PC-9 (cell line): ENCODE measurements at regions not wholly inside any gene's neighbourhood (a gene's known extent, or its start where the extent isn't known, plus 50 kb on each side); places are given as distances from the start of the nearest gene placed in this dataset.

Experiments used
- EZH2 ChIP-seq: fragments of 200-600 bp; sonication (generic); IDR thresholded peaks from 2 replicates; pipeline ENCODE4 v1.8.0; 2017; ENCODE audit warnings: antibody characterized with exemption, low read depth
- TF ChIP-seq, protein P1 (sequence below): fragments of 200-600 bp; sonication (generic); conservative IDR thresholded peaks from 2 replicates; pipeline ENCODE4 v1.6.1; 2017; ENCODE audit warnings: mixed run types, antibody characterized with exemption, mild to moderate bottlenecking, moderate library complexity

GRCh38 chr11:37804666-37805065 is 1206.6 kb upstream of the RAG2 start:
- TF ChIP-seq, protein P1, sequence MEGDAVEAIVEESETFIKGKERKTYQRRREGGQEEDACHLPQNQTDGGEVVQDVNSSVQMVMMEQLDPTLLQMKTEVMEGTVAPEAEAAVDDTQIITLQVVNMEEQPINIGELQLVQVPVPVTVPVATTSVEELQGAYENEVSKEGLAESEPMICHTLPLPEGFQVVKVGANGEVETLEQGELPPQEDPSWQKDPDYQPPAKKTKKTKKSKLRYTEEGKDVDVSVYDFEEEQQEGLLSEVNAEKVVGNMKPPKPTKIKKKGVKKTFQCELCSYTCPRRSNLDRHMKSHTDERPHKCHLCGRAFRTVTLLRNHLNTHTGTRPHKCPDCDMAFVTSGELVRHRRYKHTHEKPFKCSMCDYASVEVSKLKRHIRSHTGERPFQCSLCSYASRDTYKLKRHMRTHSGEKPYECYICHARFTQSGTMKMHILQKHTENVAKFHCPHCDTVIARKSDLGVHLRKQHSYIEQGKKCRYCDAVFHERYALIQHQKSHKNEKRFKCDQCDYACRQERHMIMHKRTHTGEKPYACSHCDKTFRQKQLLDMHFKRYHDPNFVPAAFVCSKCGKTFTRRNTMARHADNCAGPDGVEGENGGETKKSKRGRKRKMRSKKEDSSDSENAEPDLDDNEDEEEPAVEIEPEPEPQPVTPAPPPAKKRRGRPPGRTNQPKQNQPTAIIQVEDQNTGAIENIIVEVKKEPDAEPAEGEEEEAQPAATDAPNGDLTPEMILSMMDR: no peak
- TF ChIP-seq EZH2: no peak
